HG03342 (cell line): ENCODE measurements at regions not wholly inside any gene's neighbourhood (a gene's known extent, or its start where the extent isn't known, plus 50 kb on each side); places are given as distances from the start of the nearest gene placed in this dataset.
"Not testable (repeated sequence)": the region's sequence is repeated elsewhere in the genome, so short reads cannot be mapped to it uniquely, and the experiment has no call there.

Experiments
- ATAC-seq: cut with Tn5 transposase; IDR thresholded peaks from one replicate; pipeline ENCODE4 v1.9.1; 2021; ENCODE audit warnings: mild to moderate bottlenecking, moderate library complexity; ENCODE audit not compliant: unreplicated experiment

- ATAC-seq = no peak
Measured at GRCh38 chr14:105979446-105979845, 453.1 kb downstream of the TMEM121 start.

GRCh38 chr14:105980224-105980623 lies 453.8 kb downstream of the TMEM121 start:
- no peak for ATAC-seq

GRCh38 chr14:105981517-105982302 lies 455.3 kb downstream of the TMEM121 start:
- ATAC-seq = not testable (repeated sequence)

GRCh38 chr14:105982664-105983063 lies 456.3 kb downstream of the TMEM121 start:
- no peak for ATAC-seq

GRCh38 chr14:105986894-105987284 lies 460.5 kb downstream of the TMEM121 start:
- no peak for ATAC-seq

GRCh38 chr14:105987563-105987962 lies 461.2 kb downstream of the TMEM121 start:
- ATAC-seq = no peak

- ATAC-seq = no peak
Measured at GRCh38 chr14:105989566-105990302, 463.4 kb downstream of the TMEM121 start.

- ATAC-seq = not testable (repeated sequence)
Measured at GRCh38 chr14:105991677-105992076, 465.3 kb downstream of the TMEM121 start.

GRCh38 chr14:105993814-105994213 lies 467.4 kb downstream of the TMEM121 start:
- no peak for ATAC-seq

- ATAC-seq = not testable (repeated sequence)
Measured at GRCh38 chr14:105995011-105995710, 468.8 kb downstream of the TMEM121 start.

- ATAC-seq = not testable (repeated sequence)
Measured at GRCh38 chr14:105998597-105998996, 472.2 kb downstream of the TMEM121 start.

GRCh38 chr14:105999361-106000028 lies 473.1 kb downstream of the TMEM121 start:
- ATAC-seq = peak; percentile 75

GRCh38 chr14:106000029-106000511 lies 473.7 kb downstream of the TMEM121 start:
- peak; percentile 54 for ATAC-seq

GRCh38 chr14:106001277-106001676 lies 474.9 kb downstream of the TMEM121 start:
- ATAC-seq = not testable (repeated sequence)

GRCh38 chr14:106003351-106003750 lies 477.0 kb downstream of the TMEM121 start:
- no peak for ATAC-seq

GRCh38 chr14:106004937-106005795 lies 478.8 kb downstream of the TMEM121 start:
- not testable (repeated sequence) for ATAC-seq

GRCh38 chr14:106006043-106006442 lies 479.7 kb downstream of the TMEM121 start:
- not testable (repeated sequence) for ATAC-seq

GRCh38 chr14:106006716-106007115 lies 480.3 kb downstream of the TMEM121 start:
- not testable (repeated sequence) for ATAC-seq

GRCh38 chr14:106010783-106011182 lies 484.4 kb downstream of the TMEM121 start:
- no peak for ATAC-seq
